ENCODE measurements at regions not wholly inside any gene's neighbourhood (a gene's known extent, or its start where the extent isn't known, plus 50 kb on each side); places are given as distances from the start of the nearest gene placed in this dataset.
"Not testable (repeated sequence)": the region's sequence is repeated elsewhere in the genome, so short reads cannot be mapped to it uniquely, and the experiment has no call there.

DNA sequence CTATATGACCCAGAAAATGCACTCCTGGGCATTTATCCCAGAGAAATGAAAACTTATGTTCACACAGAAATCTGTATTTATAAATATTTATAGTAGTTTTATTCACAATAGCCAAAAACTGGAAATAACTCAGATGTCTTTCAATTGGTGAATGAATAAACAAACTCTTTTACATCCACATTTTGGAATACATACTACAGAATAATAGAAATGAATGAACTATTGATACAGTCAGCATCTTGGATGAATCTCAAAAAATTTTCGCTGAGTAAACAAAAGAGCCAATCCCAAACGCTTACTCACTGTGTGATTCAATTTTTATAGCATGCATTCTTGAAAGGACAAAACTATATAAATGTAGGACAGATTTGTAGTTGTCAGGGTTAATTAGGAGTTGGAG lies 75.1 kb upstream of the HTR2C start:
- H3K4me3 ChIP-seq (ENCODE audit: low read depth, low read length), result no peak overlapping the region
- no peak for DNase-seq (ENCODE audit: low read depth)
- TF ChIP-seq, protein P1, sequence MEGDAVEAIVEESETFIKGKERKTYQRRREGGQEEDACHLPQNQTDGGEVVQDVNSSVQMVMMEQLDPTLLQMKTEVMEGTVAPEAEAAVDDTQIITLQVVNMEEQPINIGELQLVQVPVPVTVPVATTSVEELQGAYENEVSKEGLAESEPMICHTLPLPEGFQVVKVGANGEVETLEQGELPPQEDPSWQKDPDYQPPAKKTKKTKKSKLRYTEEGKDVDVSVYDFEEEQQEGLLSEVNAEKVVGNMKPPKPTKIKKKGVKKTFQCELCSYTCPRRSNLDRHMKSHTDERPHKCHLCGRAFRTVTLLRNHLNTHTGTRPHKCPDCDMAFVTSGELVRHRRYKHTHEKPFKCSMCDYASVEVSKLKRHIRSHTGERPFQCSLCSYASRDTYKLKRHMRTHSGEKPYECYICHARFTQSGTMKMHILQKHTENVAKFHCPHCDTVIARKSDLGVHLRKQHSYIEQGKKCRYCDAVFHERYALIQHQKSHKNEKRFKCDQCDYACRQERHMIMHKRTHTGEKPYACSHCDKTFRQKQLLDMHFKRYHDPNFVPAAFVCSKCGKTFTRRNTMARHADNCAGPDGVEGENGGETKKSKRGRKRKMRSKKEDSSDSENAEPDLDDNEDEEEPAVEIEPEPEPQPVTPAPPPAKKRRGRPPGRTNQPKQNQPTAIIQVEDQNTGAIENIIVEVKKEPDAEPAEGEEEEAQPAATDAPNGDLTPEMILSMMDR (IDR thresholded peaks at IDR 0.05; ENCODE audit: insufficient read depth, low read depth, low read length), result no peak

DNA sequence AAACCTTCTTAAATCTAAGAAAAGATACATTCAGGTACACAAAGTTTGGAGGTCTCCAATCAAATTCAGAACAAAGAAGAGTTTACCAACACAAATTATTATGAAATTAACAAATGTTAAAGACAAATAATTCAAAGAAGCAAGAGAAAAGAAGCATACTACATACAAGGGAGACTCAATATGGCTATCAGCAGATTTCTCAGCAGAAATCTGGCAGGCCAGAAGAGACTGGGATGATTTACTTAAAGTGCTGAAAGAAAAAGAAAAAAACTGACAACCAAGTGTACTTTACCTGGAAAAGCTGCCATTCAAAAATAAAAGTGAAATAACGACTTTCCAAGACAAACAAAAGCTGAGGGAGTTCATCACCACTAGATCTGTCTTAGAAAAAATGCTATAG lies 64.4 kb upstream of the HTR2C start:
- no peak overlapping the region for H3K4me3 ChIP-seq (ENCODE audit: low read depth, low read length)
- TF ChIP-seq, protein P1 (IDR thresholded peaks at IDR 0.05; ENCODE audit: insufficient read depth, low read depth, low read length), result no peak
- no peak for DNase-seq (ENCODE audit: low read depth)

DNA sequence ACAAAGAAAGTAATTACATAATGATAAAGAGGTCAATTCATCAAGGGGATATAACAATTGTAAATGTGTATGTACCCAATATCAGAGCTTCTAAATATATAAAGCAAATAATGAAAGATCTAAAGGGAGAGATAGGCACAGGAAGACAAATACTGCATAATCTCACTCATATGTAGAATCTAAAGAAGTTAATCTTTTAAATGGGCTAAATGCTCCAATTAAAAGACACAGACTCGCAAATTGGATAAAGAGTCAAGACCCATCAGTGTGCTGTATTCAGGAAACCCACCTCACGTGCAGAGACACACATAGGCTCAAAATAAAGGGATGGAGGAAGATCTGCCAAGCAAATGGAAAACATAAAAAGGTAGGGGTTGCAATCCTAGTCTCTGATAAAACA lies 63.2 kb upstream of the HTR2C start:
- not testable (repeated sequence) for H3K4me3 ChIP-seq (ENCODE audit: low read depth, low read length); DNase-seq (ENCODE audit: low read depth)

DNA sequence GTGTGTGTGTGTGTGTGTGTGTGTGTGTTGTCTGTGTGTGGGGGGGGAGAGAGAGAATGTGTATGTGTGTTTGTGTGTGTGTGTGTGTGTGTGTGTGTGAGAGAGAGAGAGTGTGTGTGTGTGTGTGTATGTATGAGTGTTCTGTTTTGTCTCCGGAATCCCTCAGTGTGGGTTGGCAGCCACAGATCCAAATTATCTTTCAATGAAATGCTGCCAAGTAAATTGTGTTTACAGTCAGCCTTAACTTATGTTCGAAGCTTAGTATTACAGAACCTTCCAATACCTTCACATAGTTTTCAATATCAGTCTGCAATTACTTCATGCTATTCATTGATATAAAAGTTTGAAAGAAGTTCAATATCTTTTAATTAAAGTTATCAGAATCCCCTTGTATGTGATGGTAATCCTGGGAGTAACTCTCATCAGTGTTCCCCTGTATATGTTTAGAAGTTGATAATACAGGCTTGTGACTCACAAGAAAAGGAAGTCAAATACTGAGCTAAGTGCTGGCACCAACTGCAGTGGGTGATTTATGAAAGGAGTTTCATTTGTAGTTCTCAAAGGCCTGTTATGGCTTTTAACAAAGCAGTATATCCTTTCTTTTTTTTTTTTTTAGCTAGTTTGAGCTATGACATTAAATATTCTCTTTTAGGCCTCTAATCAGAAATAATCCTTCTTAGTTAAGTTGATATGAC lies 51.6 kb upstream of the HTR2C start:
- TF ChIP-seq, protein P1 (IDR thresholded peaks at IDR 0.05; ENCODE audit: insufficient read depth, low read depth, low read length), result no peak
- no peak overlapping the region for H3K4me3 ChIP-seq (ENCODE audit: low read depth, low read length)
- DNase-seq (ENCODE audit: low read depth), result peak; percentile 1

All from fibroblast of villous mesenchyme (primary cell).